Endothelial cell (in vitro differentiated cells): ENCODE measurements at regions not wholly inside any gene's neighbourhood (a gene's known extent, or its start where the extent isn't known, plus 50 kb on each side); places are given as distances from the start of the nearest gene placed in this dataset.

Source experiments
- DNase-seq: peaks from one replicate; pipeline ENCODE4 v3.0.0; 2021; ENCODE audit warnings: low spot score
- H3K27ac Mint-ChIP-seq: one replicate; pipeline ENCODE4 v1.8.0; 2021; ENCODE audit warnings: mixed read lengths, inconsistent platforms; ENCODE audit not compliant: unreplicated experiment
- H3K27me3 Mint-ChIP-seq: one replicate; pipeline ENCODE4 v1.8.0; 2021; ENCODE audit warnings: mild to moderate bottlenecking, moderate library complexity, mixed read lengths, inconsistent platforms; ENCODE audit not compliant: unreplicated experiment
- H3K36me3 Mint-ChIP-seq: one replicate; pipeline ENCODE4 v1.8.0; 2021; ENCODE audit warnings: mild to moderate bottlenecking, low read depth, mixed read lengths, inconsistent platforms; ENCODE audit not compliant: unreplicated experiment
- H3K4me1 Mint-ChIP-seq: one replicate; pipeline ENCODE4 v1.8.0; 2021; ENCODE audit warnings: mild to moderate bottlenecking, mixed read lengths, inconsistent platforms; ENCODE audit not compliant: unreplicated experiment
- H3K4me3 Mint-ChIP-seq: one replicate; pipeline ENCODE4 v1.8.0; 2021; ENCODE audit warnings: mild to moderate bottlenecking, mixed read lengths, inconsistent platforms; ENCODE audit not compliant: unreplicated experiment
- H3K9me3 Mint-ChIP-seq: one replicate; pipeline ENCODE4 v1.8.0; 2021; ENCODE audit warnings: mixed read lengths, inconsistent platforms; ENCODE audit not compliant: unreplicated experiment
- TF ChIP-seq, protein P1 (sequence below): fragments of 200-600 bp; sonication (generic); IDR thresholded peaks from one replicate; pipeline ENCODE4 v1.5.0; 2021; ENCODE audit warnings: antibody characterized with exemption; ENCODE audit not compliant: unreplicated experiment

DNA sequence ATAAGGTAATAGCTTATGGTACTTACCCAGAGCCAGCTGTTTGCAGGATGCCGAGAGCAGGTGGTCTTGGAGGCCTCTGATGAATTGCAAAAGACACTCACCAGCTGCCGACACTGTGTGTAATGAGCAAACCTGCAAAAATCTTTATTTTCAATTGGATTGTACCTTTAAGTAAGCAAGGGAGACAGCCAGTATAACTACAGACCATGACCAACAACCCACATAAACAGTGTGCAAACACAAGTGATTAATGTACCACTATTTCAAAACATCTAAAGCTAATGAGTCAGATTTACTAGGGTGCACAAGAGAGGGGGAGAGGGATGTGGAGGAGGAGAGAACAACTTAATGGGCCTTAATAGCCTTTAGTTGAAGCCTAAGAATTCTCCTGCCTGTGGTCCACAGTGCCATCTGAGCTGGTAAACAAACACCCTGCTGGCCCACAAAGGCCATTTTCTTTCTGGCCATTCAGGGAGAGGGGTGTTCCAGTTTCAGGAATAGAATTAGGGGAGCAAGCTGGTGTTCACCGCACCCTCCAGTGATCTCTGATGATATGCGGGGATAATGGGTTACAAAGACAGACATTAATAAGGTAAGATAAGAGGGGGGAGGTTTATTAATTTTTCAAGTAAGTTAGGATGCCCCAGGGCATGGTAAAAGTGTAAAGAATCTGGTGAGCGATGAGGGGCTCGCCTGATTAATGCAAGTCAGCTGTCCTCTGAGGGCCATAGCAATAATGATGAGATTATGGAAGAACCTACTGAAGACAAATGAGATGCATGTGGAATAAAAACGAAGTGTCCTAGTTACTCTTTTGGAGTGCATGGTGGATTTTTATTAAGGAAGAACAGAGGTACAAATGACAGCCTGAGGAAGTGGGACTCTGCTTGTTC is 196.4 kb downstream of the HRH4 start:
- H3K27me3 Mint-ChIP-seq = no peaks in the 10 kb centered on the region
- H3K27ac Mint-ChIP-seq = peak overlapping the region; percentile 67
- DNase-seq = no peak
- no peaks in the 10 kb centered on the region for H3K36me3 Mint-ChIP-seq
- H3K4me1 Mint-ChIP-seq = peaks cover 27% of the 10 kb centered on the region
- H3K9me3 Mint-ChIP-seq = no peaks in the 10 kb centered on the region
- H3K4me3 Mint-ChIP-seq = no peak overlapping the region
- TF ChIP-seq, protein P1, sequence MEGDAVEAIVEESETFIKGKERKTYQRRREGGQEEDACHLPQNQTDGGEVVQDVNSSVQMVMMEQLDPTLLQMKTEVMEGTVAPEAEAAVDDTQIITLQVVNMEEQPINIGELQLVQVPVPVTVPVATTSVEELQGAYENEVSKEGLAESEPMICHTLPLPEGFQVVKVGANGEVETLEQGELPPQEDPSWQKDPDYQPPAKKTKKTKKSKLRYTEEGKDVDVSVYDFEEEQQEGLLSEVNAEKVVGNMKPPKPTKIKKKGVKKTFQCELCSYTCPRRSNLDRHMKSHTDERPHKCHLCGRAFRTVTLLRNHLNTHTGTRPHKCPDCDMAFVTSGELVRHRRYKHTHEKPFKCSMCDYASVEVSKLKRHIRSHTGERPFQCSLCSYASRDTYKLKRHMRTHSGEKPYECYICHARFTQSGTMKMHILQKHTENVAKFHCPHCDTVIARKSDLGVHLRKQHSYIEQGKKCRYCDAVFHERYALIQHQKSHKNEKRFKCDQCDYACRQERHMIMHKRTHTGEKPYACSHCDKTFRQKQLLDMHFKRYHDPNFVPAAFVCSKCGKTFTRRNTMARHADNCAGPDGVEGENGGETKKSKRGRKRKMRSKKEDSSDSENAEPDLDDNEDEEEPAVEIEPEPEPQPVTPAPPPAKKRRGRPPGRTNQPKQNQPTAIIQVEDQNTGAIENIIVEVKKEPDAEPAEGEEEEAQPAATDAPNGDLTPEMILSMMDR = no peak

DNA sequence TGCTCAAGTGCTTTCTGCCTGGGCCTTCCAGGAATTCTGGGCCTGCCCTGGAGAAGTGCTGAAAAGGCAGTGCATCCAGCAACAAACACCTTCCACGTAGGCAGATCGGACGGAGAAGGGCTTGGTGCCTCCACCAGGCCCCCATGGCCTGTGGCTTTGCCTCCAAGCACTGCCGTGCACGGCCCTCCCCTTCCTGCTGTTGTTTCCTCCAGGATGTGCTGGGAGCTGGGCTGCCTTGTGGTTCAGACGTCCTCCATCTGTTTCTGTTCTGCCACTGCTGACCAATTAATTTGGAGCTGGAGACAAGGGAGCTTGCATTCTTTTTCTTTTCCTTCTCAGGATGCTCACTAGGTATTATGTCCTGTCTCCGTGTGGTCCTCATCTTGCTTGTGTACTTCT is 197.0 kb downstream of the HRH4 start:
- Mint-ChIP-seq H3K27me3 (no peaks in the 10 kb centered on the region), H3K27ac (peak overlapping the region; percentile 67), H3K4me1 (peaks cover 27% of the 10 kb centered on the region), H3K9me3 (no peaks in the 10 kb centered on the region), H3K36me3 (no peaks in the 10 kb centered on the region), H3K4me3 (no peak overlapping the region)
- DNase-seq = peak; percentile 27
- TF ChIP-seq, protein P1 = no peak

DNA sequence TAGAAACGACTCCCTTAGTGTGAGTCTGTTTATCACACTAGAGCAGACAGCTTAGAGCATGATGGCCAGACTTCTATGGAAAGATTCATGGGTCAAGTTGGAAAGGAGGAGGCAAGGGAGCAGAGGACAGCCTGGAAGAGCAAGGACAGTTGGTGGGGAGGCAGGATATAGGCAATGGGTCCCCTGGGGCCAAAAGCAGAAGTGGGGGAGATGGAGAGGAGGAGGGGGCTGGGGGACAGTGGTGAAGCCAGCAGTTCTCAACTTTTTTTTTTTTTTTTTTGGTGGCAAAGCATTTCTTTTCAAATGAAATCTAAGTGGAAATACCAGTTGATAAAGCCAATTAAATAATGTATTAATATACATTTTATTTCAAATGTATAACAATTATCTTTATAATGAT is 197.9 kb downstream of the HRH4 start:
- H3K36me3 Mint-ChIP-seq = no peaks in the 10 kb centered on the region
- H3K4me1 Mint-ChIP-seq = peaks cover 27% of the 10 kb centered on the region
- no peak for DNase-seq
- no peaks in the 10 kb centered on the region for H3K27me3 Mint-ChIP-seq
- H3K27ac Mint-ChIP-seq = no peak overlapping the region
- H3K9me3 Mint-ChIP-seq = no peaks in the 10 kb centered on the region
- H3K4me3 Mint-ChIP-seq = no peak overlapping the region
- TF ChIP-seq, protein P1 = no peak

DNA sequence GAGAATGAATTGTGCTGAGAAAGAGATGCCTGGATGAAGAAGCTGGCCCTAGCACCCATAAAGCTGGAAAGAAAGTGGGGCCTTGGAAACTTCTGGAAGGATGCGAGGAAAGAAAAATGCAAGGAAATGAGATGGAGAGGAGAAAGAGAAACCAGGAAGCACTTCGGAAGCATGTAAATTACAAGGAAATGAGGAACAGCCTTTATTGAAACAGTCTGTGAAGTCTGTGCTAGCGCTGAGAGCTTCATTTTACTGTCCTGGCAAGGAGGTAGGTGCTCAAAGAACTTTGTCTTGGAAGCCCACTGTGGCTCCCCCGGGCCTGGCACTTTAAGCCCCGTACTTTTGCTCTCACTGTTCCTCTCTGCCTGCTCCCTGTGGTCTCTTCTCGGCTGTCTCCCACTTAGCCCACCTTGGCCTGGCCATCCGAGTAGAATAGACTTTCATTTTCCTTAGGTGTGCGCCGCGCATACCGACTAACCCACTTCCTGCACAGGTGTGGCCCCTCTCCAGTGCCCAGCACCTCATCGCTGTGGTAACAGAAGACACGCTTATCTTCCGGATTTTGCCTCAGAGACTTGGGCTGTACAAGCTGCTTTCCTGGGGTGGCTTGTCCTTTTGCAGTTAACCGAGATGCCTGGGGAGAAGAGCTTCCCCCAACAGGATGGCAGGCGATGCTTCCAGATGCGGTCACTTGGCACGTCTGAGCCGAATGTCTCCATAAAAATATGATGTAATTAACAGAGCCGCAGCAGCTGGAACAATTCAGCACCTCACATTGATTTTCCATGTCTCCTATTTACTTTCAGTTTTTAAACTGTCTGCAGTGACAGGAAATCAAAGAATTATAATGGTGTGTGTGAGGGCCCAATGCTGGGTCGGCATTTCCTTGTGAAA is 199.6 kb downstream of the HRH4 start:
- Mint-ChIP-seq H3K4me1 (peaks cover 27% of the 10 kb centered on the region), H3K36me3 (no peaks in the 10 kb centered on the region), H3K4me3 (no peak overlapping the region), H3K27ac (no peak overlapping the region), H3K9me3 (no peaks in the 10 kb centered on the region), H3K27me3 (no peaks in the 10 kb centered on the region)
- TF ChIP-seq, protein P1 = no peak
- DNase-seq = no peak
